Progenitor cell of endocrine pancreas (in vitro differentiated cells): ENCODE measurements at regions not wholly inside any gene's neighbourhood (a gene's known extent, or its start where the extent isn't known, plus 50 kb on each side); places are given as distances from the start of the nearest gene placed in this dataset.

Source experiments
- DNase-seq: peaks from one replicate; pipeline ENCODE4 v3.0.0; 2021; ENCODE audit warnings: low spot score; ENCODE audit not compliant: unreplicated experiment
- H3K27ac Mint-ChIP-seq: 2 replicates; pipeline ENCODE4 v1.8.0; 2021; ENCODE audit warnings: mild to moderate bottlenecking, moderate library complexity, mixed read lengths
- H3K27me3 Mint-ChIP-seq: 2 replicates; pipeline ENCODE4 v1.8.0; 2021; ENCODE audit warnings: mixed read lengths
- H3K36me3 Mint-ChIP-seq: 2 replicates; pipeline ENCODE4 v1.8.0; 2022; ENCODE audit warnings: mixed read lengths; ENCODE audit not compliant: insufficient read depth
- H3K4me1 Mint-ChIP-seq: 2 replicates; pipeline ENCODE4 v1.8.0; 2021; ENCODE audit warnings: low read depth, mixed read lengths
- H3K4me3 Mint-ChIP-seq: 2 replicates; pipeline ENCODE4 v1.8.0; 2021; ENCODE audit warnings: low read depth, mild to moderate bottlenecking, moderate library complexity, mixed read lengths
- H3K9me3 Mint-ChIP-seq: 2 replicates; pipeline ENCODE4 v1.8.0; 2021; ENCODE audit warnings: low read depth, mixed read lengths
- CTCF ChIP-seq: fragments of 200-600 bp; sonication (generic); IDR thresholded peaks from one replicate; pipeline ENCODE4 v1.5.0; 2021; ENCODE audit warnings: antibody characterized with exemption, mild to moderate bottlenecking; ENCODE audit not compliant: unreplicated experiment

GRCh38 chr14:58833634-58834378 is 196.0 kb downstream of the DACT1 start:
- Mint-ChIP-seq H3K4me3 (no peak overlapping the region), H3K36me3 (peaks cover 2% of the 10 kb centered on the region), H3K4me1 (peaks cover 5% of the 10 kb centered on the region), H3K27me3 (no peaks in the 10 kb centered on the region), H3K27ac (no peak overlapping the region), H3K9me3 (peaks cover 11% of the 10 kb centered on the region)
- TF ChIP-seq CTCF, result no peak
- no peak for DNase-seq

GRCh38 chr14:58836303-58836974 is 198.7 kb downstream of the DACT1 start:
- H3K4me3 Mint-ChIP-seq, result no peak overlapping the region
- peaks cover 9% of the 10 kb centered on the region for H3K4me1 Mint-ChIP-seq
- DNase-seq, result no peak
- no peaks in the 10 kb centered on the region for H3K27me3 Mint-ChIP-seq
- H3K27ac Mint-ChIP-seq, result no peak overlapping the region
- peaks cover 11% of the 10 kb centered on the region for H3K9me3 Mint-ChIP-seq
- TF ChIP-seq CTCF, result no peak
- peaks cover 2% of the 10 kb centered on the region for H3K36me3 Mint-ChIP-seq

- H3K36me3 Mint-ChIP-seq, result no peaks in the 10 kb centered on the region
- TF ChIP-seq CTCF, result no peak
Observed at GRCh38 chr14:58839233-58839632, 201.5 kb downstream of the DACT1 start.

GRCh38 chr14:58844544-58844943 is 206.8 kb downstream of the DACT1 start:
- no peak for TF ChIP-seq CTCF
- Mint-ChIP-seq H3K4me1 (peaks cover 23% of the 10 kb centered on the region), H3K9me3 (no peaks in the 10 kb centered on the region), H3K4me3 (no peak overlapping the region), H3K36me3 (no peaks in the 10 kb centered on the region), H3K27ac (no peak overlapping the region), H3K27me3 (no peaks in the 10 kb centered on the region)
- no peak for DNase-seq

More at GRCh38 chr14:58839233-58839632, 201.5 kb downstream of the DACT1 start:
- peaks cover 9% of the 10 kb centered on the region for H3K4me1 Mint-ChIP-seq
- peaks cover 4% of the 10 kb centered on the region for H3K9me3 Mint-ChIP-seq
- no peak overlapping the region for H3K27ac Mint-ChIP-seq
- DNase-seq, result no peak
- no peak overlapping the region for H3K4me3 Mint-ChIP-seq
- no peaks in the 10 kb centered on the region for H3K27me3 Mint-ChIP-seq

GRCh38 chr14:58846682-58847465 is 209.1 kb downstream of the DACT1 start:
- H3K9me3 Mint-ChIP-seq, result peaks cover 3% of the 10 kb centered on the region
- no peaks in the 10 kb centered on the region for H3K27me3 Mint-ChIP-seq
- no peak overlapping the region for H3K4me3 Mint-ChIP-seq

More at GRCh38 chr14:58846682-58847465, 209.1 kb downstream of the DACT1 start:
- no peak for TF ChIP-seq CTCF
- Mint-ChIP-seq H3K4me1 (peaks cover 18% of the 10 kb centered on the region), H3K36me3 (no peaks in the 10 kb centered on the region), H3K27ac (no peak overlapping the region)
- no peak for DNase-seq
